HEK293 (cell line): ENCODE measurements at regions not wholly inside any gene's neighbourhood (a gene's known extent, or its start where the extent isn't known, plus 50 kb on each side); places are given as distances from the start of the nearest gene placed in this dataset.

Experiments
- CTCF ChIA-PET: fragments of 350-600 bp; formaldehyde crosslinking; extraction: SDS; loops from one replicate; lab custom pipeline; 2021; ENCODE audit warnings: antibody characterized with exemption; lab: Yijun Ruan, JAX
- POLR2A ChIA-PET: fragments of 300-600 bp; formaldehyde crosslinking; extraction: SDS; loops from one replicate; lab custom pipeline; 2020; ENCODE audit warnings: antibody characterized with exemption, inconsistent platforms; lab: Yijun Ruan, JAX
- H3K27ac ChIP-seq: fragments of 200-500 bp; sonication (Bioruptor generic); 2 replicates; pipeline ENCODE4 v1.5.1; 2014; ENCODE audit warnings: low read depth, low read length, control low read depth, inconsistent platforms; ENCODE audit errors: extremely low read depth
- H3K36me3 ChIP-seq, 2 experiments: fragments of 200-500 bp in 1 of 2; sonication (Bioruptor generic) in 1 of 2; 1 replicate in 1 of 2; 2 replicates in 1 of 2; pipeline ENCODE4 v1.5.1; 2014 to 2017; ENCODE audit warnings: inconsistent platforms in 2 of 2, low read length in 2 of 2; ENCODE audit not compliant: control insufficient read depth in 2 of 2, insufficient read depth in 1 of 2
- H3K4me1 ChIP-seq: fragments of 200-500 bp; sonication (Bioruptor generic); 2 replicates; pipeline ENCODE4 v1.5.1; 2014; ENCODE audit warnings: mild to moderate bottlenecking, low read length, inconsistent platforms; ENCODE audit not compliant: control insufficient read depth, insufficient read depth
- H3K4me3 ChIP-seq: 2 replicates; pipeline ENCODE4 v1.5.1; 2011; ENCODE audit warnings: low read depth, mild to moderate bottlenecking, control low read depth, low read length, moderate library complexity
- H3K9me3 ChIP-seq: fragments of 200-500 bp; sonication (Bioruptor generic); 2 replicates; pipeline ENCODE4 v1.5.1; 2014; ENCODE audit warnings: low read depth, low read length, inconsistent platforms; ENCODE audit not compliant: control insufficient read depth, insufficient read depth
- EGR2 ChIP-seq: fragments of 450-650 bp; formaldehyde crosslinking; IDR thresholded peaks from 2 replicates; pipeline ENCODE4 v1.5.1; 2016; ENCODE audit warnings: low read depth, missing biosample characterization, missing genetic modification characterization
- GLI2 ChIP-seq: fragments of 450-650 bp; formaldehyde crosslinking; IDR thresholded peaks from 2 replicates; pipeline ENCODE4; 2017; ENCODE audit warnings: missing biosample characterization, missing genetic modification characterization, low read depth, borderline replicate concordance
- HOXA7 ChIP-seq: sonication (generic); formaldehyde crosslinking; IDR thresholded peaks from 2 replicates; pipeline ENCODE4 v1.8.1; 2022; ENCODE audit warnings: missing genetic modification reagents, borderline replicate concordance
- HOXD13 ChIP-seq: sonication (generic); formaldehyde crosslinking; IDR thresholded peaks from 2 replicates; pipeline ENCODE4 v1.8.0; 2022; ENCODE audit warnings: missing genetic modification reagents, borderline replicate concordance
- KLF10 ChIP-seq: fragments of 450-650 bp; IDR thresholded peaks from 2 replicates; pipeline ENCODE4 v1.5.1; 2018; ENCODE audit warnings: missing biosample characterization, mild to moderate bottlenecking, missing genetic modification characterization
- KLF16 ChIP-seq: fragments of 450-650 bp; formaldehyde crosslinking; IDR thresholded peaks from 2 replicates; pipeline ENCODE4 v1.5.1; 2017; ENCODE audit warnings: missing biosample characterization, missing genetic modification characterization
- PRDM10 ChIP-seq: fragments of 450-650 bp; formaldehyde crosslinking; IDR thresholded peaks from 2 replicates; pipeline ENCODE4 v1.5.1; 2016; ENCODE audit warnings: missing biosample characterization, missing genetic modification characterization
- SCRT2 ChIP-seq: fragments of 450-650 bp; formaldehyde crosslinking; IDR thresholded peaks from 2 replicates; pipeline ENCODE4 v1.5.1; 2016; ENCODE audit warnings: missing biosample characterization, missing genetic modification characterization
- ZBTB6 ChIP-seq: fragments of 450-650 bp; formaldehyde crosslinking; IDR thresholded peaks from 2 replicates; pipeline ENCODE4 v1.5.1; 2017; ENCODE audit warnings: missing biosample characterization, missing genetic modification characterization
- ZNF2 ChIP-seq: fragments of 450-650 bp; formaldehyde crosslinking; IDR thresholded peaks from 2 replicates; pipeline ENCODE4 v1.5.1; 2016; ENCODE audit warnings: missing biosample characterization, missing genetic modification characterization
- ZNF202 ChIP-seq: fragments of 450-650 bp; formaldehyde crosslinking; IDR thresholded peaks from 2 replicates; pipeline ENCODE4 v1.5.1; 2016; ENCODE audit warnings: missing biosample characterization, missing genetic modification characterization, borderline replicate concordance
- ZNF214 ChIP-seq: fragments of 450-650 bp; formaldehyde crosslinking; IDR thresholded peaks from 2 replicates; pipeline ENCODE4 v1.5.1; 2017; ENCODE audit warnings: missing biosample characterization, mild to moderate bottlenecking, missing genetic modification characterization, borderline replicate concordance
- ZNF280D ChIP-seq: fragments of 450-650 bp; formaldehyde crosslinking; IDR thresholded peaks from 2 replicates; pipeline ENCODE4 v1.5.1; 2016; ENCODE audit warnings: missing biosample characterization, missing genetic modification characterization
- ZNF311 ChIP-seq: fragments of 450-650 bp; formaldehyde crosslinking; IDR thresholded peaks from 2 replicates; pipeline ENCODE4 v1.5.1; 2017; ENCODE audit warnings: missing biosample characterization, missing genetic modification characterization, borderline replicate concordance
- ZNF548 ChIP-seq: fragments of 450-650 bp; formaldehyde crosslinking; IDR thresholded peaks from 2 replicates; pipeline ENCODE4 v1.5.1; 2016; ENCODE audit warnings: missing biosample characterization, missing genetic modification characterization
- ZNF549 ChIP-seq: fragments of 450-650 bp; IDR thresholded peaks from 2 replicates; pipeline ENCODE4 v1.5.1; 2018; ENCODE audit warnings: missing biosample characterization, missing genetic modification characterization, mild to moderate bottlenecking, inconsistent platforms, moderate library complexity
- ZNF558 ChIP-seq: fragments of 450-650 bp; formaldehyde crosslinking; IDR thresholded peaks from 2 replicates; pipeline ENCODE4 v1.5.1; 2016; ENCODE audit warnings: missing biosample characterization, missing genetic modification characterization
- ZNF843 ChIP-seq: fragments of 450-650 bp; formaldehyde crosslinking; IDR thresholded peaks from 2 replicates; pipeline ENCODE4 v1.5.1; 2016; ENCODE audit warnings: missing biosample characterization, missing genetic modification characterization
- TF ChIP-seq, protein P1 (sequence below): fragments of 450-650 bp; formaldehyde crosslinking; IDR thresholded peaks from 2 replicates; pipeline ENCODE4 v1.5.1; 2016; ENCODE audit warnings: missing biosample characterization, missing genetic modification characterization
- TF ChIP-seq, protein P2 (sequence below): fragments of 450-650 bp; formaldehyde crosslinking; IDR thresholded peaks from 2 replicates; pipeline ENCODE4; 2016; ENCODE audit warnings: missing biosample characterization, missing genetic modification characterization

GRCh38 chr11:11072067-11072466 is 214.2 kb upstream of the ZBED5 start:
- ChIA-PET POLR2A (no interaction called here), CTCF (interaction anchor here (0.6 to 1.6 kb wide), 6 partner anchors 10 to 715 kb away, joined by 3 to 5 read pairs (median 4); no protein-coding TSS in a partner anchor)
- H3K27ac ChIP-seq = no peak overlapping the region
- no peaks in the 10 kb centered on the region for H3K36me3 ChIP-seq
- no peak for TF ChIP-seq KLF16
- TF ChIP-seq EGR2 (tag by site-specific recombination) = no peak
- no peak for TF ChIP-seq HOXA7 (CRISPR knock-in tag)
- TF ChIP-seq, protein P1, sequence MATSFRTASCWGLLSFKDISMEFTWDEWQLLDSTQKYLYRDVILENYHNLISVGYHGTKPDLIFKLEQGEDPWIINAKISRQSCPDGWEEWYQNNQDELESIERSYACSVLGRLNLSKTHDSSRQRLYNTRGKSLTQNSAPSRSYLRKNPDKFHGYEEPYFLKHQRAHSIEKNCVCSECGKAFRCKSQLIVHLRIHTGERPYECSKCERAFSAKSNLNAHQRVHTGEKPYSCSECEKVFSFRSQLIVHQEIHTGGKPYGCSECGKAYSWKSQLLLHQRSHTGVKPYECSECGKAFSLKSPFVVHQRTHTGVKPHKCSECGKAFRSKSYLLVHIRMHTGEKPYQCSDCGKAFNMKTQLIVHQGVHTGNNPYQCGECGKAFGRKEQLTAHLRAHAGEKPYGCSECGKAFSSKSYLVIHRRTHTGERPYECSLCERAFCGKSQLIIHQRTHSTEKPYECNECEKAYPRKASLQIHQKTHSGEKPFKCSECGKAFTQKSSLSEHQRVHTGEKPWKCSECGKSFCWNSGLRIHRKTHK = no peak
- TF ChIP-seq ZNF548 (tag by site-specific recombination) = no peak
- no peak for TF ChIP-seq ZNF214 (tag by site-specific recombination)
- no peak for TF ChIP-seq ZBTB6 (tag by site-specific recombination)
- TF ChIP-seq ZNF558 (tag by site-specific recombination) = no peak
- TF ChIP-seq ZNF202 = no peak
- TF ChIP-seq ZNF280D (tag by site-specific recombination) = no peak
- no peak for TF ChIP-seq KLF10
- TF ChIP-seq ZNF549 (tag by site-specific recombination) = no peak
- TF ChIP-seq, protein P2, sequence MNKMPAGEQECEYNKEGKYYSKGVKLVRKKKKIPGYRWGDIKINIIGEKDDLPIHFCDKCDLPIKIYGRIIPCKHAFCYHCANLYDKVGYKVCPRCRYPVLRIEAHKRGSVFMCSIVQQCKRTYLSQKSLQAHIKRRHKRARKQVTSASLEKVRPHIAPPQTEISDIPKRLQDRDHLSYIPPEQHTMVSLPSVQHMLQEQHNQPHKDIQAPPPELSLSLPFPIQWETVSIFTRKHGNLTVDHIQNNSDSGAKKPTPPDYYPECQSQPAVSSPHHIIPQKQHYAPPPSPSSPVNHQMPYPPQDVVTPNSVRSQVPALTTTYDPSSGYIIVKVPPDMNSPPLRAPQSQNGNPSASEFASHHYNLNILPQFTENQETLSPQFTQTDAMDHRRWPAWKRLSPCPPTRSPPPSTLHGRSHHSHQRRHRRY (tag by site-specific recombination) = no peak
- TF ChIP-seq GLI2 (tag by site-specific recombination) = no peak
- no peak for TF ChIP-seq SCRT2
- no peak for TF ChIP-seq HOXD13 (CRISPR knock-in tag)
- no peak for TF ChIP-seq ZNF2
- no peak for TF ChIP-seq ZNF311
- no peak for TF ChIP-seq ZNF843 (tag by site-specific recombination)
- TF ChIP-seq PRDM10 (tag by site-specific recombination) = no peak
- H3K9me3 ChIP-seq = no peaks in the 10 kb centered on the region
- no peak overlapping the region for H3K4me3 ChIP-seq
- H3K4me1 ChIP-seq = no peaks in the 10 kb centered on the region
